SK-N-SH treated with all-trans-retinoic acid at 6 μM for 48 hours (cell line): ENCODE measurements at regions not wholly inside any gene's neighbourhood (a gene's known extent, or its start where the extent isn't known, plus 50 kb on each side); places are given as distances from the start of the nearest gene placed in this dataset.

Source experiments
- ARNTL ChIP-seq: fragments of 450-650 bp; formaldehyde crosslinking; IDR thresholded peaks from 2 replicates; pipeline ENCODE4 v1.5.0; 2020; ENCODE audit warnings: low read depth, mild to moderate bottlenecking, moderate library complexity, borderline replicate concordance
- CSRNP3 ChIP-seq: fragments of 250-450 bp; sonication (Bioruptor Pico); IDR thresholded peaks from 2 replicates; pipeline ENCODE4 v1.5.1; 2021; ENCODE audit warnings: mild to moderate bottlenecking, moderate library complexity
- OSR1 ChIP-seq: fragments of 250-450 bp; sonication (Bioruptor Pico); IDR thresholded peaks from 2 replicates; pipeline ENCODE4 v1.8.0; 2022; ENCODE audit warnings: moderate library complexity, mild to moderate bottlenecking, inconsistent platforms
- RARB ChIP-seq: fragments of 250-450 bp; sonication (Bioruptor Pico); IDR thresholded peaks from 2 replicates; pipeline ENCODE4 v1.8.0; 2021; ENCODE audit warnings: mild to moderate bottlenecking, moderate library complexity
- SNAI2 ChIP-seq: fragments of 250-450 bp; sonication (Bioruptor Pico); IDR thresholded peaks from 2 replicates; pipeline ENCODE4 v1.5.0; 2020; ENCODE audit warnings: mild to moderate bottlenecking, moderate library complexity
- TCF4 ChIP-seq: fragments of 250-450 bp; sonication (Bioruptor Pico); IDR thresholded peaks from 2 replicates; pipeline ENCODE4 v1.8.0; 2021; ENCODE audit warnings: mild to moderate bottlenecking, moderate library complexity, borderline replicate concordance
- ZC3H10 ChIP-seq: fragments of 250-450 bp; sonication (Bioruptor Pico); IDR thresholded peaks from 2 replicates; pipeline ENCODE4 v1.5.1; 2021; ENCODE audit warnings: mild to moderate bottlenecking, moderate library complexity
- ZFP30 ChIP-seq: fragments of 450-650 bp; formaldehyde crosslinking; IDR thresholded peaks from 2 replicates; pipeline ENCODE4 v1.5.0; 2022; ENCODE audit warnings: mild to moderate bottlenecking, moderate library complexity
- ZNF565 ChIP-seq: fragments of 450-650 bp; formaldehyde crosslinking; conservative IDR thresholded peaks from 2 replicates; pipeline ENCODE4 v1.5.0; 2020; ENCODE audit warnings: low read depth, mild to moderate bottlenecking, moderate library complexity
- TF ChIP-seq, protein P1 (sequence below): fragments of 250-450 bp; sonication (Bioruptor Pico); IDR thresholded peaks from 2 replicates; pipeline ENCODE4 v1.8.0; 2020; ENCODE audit warnings: mild to moderate bottlenecking, moderate library complexity, borderline replicate concordance

DNA sequence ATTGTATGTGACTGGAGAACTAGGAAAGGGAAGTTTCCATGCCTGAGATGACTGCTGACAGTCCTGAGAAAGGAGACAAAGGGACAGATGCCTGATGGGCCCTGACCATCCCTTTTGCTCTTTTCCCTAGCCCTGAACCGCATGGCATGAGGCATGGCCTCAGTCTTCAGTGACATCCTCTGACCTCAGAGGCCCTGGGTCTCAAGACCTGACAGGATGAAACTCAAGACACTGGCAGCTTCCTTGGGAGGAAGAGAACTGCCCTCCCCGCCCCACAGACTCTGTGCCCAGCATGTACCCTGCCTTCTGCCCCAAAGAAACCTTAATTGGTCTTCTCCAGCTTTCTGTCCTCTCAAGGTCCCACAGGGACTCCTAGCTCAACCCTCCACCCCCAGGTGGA is 444.1 kb downstream of the SOX6 start:
- no peak for TF ChIP-seq CSRNP3
- TF ChIP-seq, protein P1, sequence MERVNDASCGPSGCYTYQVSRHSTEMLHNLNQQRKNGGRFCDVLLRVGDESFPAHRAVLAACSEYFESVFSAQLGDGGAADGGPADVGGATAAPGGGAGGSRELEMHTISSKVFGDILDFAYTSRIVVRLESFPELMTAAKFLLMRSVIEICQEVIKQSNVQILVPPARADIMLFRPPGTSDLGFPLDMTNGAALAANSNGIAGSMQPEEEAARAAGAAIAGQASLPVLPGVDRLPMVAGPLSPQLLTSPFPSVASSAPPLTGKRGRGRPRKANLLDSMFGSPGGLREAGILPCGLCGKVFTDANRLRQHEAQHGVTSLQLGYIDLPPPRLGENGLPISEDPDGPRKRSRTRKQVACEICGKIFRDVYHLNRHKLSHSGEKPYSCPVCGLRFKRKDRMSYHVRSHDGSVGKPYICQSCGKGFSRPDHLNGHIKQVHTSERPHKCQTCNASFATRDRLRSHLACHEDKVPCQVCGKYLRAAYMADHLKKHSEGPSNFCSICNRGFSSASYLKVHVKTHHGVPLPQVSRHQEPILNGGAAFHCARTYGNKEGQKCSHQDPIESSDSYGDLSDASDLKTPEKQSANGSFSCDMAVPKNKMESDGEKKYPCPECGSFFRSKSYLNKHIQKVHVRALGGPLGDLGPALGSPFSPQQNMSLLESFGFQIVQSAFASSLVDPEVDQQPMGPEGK (CRISPR knock-in tag) = no peak
- TF ChIP-seq TCF4 (CRISPR knock-in tag) = no peak
- no peak for TF ChIP-seq OSR1 (CRISPR knock-in tag)
- TF ChIP-seq RARB (CRISPR knock-in tag) = no peak
- TF ChIP-seq ZFP30 (CRISPR knock-in tag) = no peak
- TF ChIP-seq ZC3H10 (CRISPR knock-in tag) = no peak
- TF ChIP-seq ARNTL = no peak
- TF ChIP-seq ZNF565 (CRISPR knock-in tag) = no peak
- no peak for TF ChIP-seq SNAI2
